ENCODE measurements at regions not wholly inside any gene's neighbourhood (a gene's known extent, or its start where the extent isn't known, plus 50 kb on each side); places are given as distances from the start of the nearest gene placed in this dataset.

DNA sequence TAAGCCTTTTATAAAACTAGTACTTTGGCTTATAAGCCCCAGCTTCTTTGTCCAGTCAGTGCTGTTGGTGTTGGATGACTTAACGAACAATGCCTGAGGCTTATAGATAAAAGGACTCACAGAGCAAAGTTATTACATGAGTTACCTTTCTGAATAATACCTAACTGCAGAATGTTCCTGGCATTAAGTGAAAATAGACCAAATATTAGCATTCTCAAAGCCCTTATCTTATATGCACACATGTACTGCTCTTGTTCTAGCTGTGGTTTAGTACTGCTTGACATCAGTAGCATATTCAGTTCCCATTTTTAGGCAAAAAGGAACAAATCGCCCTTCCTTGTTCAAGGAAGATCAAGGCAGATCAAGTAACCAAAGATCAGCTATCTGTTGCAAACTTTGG, 131.6 kb downstream of the ZNF330 start:
- no peak for TF ChIP-seq JUN (IDR thresholded peaks at IDR 0.05)
- TF ChIP-seq, protein P1, sequence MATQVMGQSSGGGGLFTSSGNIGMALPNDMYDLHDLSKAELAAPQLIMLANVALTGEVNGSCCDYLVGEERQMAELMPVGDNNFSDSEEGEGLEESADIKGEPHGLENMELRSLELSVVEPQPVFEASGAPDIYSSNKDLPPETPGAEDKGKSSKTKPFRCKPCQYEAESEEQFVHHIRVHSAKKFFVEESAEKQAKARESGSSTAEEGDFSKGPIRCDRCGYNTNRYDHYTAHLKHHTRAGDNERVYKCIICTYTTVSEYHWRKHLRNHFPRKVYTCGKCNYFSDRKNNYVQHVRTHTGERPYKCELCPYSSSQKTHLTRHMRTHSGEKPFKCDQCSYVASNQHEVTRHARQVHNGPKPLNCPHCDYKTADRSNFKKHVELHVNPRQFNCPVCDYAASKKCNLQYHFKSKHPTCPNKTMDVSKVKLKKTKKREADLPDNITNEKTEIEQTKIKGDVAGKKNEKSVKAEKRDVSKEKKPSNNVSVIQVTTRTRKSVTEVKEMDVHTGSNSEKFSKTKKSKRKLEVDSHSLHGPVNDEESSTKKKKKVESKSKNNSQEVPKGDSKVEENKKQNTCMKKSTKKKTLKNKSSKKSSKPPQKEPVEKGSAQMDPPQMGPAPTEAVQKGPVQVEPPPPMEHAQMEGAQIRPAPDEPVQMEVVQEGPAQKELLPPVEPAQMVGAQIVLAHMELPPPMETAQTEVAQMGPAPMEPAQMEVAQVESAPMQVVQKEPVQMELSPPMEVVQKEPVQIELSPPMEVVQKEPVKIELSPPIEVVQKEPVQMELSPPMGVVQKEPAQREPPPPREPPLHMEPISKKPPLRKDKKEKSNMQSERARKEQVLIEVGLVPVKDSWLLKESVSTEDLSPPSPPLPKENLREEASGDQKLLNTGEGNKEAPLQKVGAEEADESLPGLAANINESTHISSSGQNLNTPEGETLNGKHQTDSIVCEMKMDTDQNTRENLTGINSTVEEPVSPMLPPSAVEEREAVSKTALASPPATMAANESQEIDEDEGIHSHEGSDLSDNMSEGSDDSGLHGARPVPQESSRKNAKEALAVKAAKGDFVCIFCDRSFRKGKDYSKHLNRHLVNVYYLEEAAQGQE (IDR thresholded peaks at IDR 0.05), result no peak
- TF ChIP-seq, protein P2, sequence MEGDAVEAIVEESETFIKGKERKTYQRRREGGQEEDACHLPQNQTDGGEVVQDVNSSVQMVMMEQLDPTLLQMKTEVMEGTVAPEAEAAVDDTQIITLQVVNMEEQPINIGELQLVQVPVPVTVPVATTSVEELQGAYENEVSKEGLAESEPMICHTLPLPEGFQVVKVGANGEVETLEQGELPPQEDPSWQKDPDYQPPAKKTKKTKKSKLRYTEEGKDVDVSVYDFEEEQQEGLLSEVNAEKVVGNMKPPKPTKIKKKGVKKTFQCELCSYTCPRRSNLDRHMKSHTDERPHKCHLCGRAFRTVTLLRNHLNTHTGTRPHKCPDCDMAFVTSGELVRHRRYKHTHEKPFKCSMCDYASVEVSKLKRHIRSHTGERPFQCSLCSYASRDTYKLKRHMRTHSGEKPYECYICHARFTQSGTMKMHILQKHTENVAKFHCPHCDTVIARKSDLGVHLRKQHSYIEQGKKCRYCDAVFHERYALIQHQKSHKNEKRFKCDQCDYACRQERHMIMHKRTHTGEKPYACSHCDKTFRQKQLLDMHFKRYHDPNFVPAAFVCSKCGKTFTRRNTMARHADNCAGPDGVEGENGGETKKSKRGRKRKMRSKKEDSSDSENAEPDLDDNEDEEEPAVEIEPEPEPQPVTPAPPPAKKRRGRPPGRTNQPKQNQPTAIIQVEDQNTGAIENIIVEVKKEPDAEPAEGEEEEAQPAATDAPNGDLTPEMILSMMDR (IDR thresholded peaks at IDR 0.05), result no peak
- TF ChIP-seq POLR2A (IDR thresholded peaks at IDR 0.05; ENCODE audit: low read length), result no peak
- no peak for TF ChIP-seq CHD4 (IDR thresholded peaks at IDR 0.05; ENCODE audit: borderline replicate concordance)
- TF ChIP-seq BCL3 (IDR thresholded peaks at IDR 0.05), result no peak
- no peak for TF ChIP-seq ZFP36 (IDR thresholded peaks at IDR 0.05; ENCODE audit: borderline replicate concordance, partially characterized antibody)
- no peak for TF ChIP-seq CBX8 (IDR thresholded peaks at IDR 0.05)
